ENCODE measurements at regions not wholly inside any gene's neighbourhood (a gene's known extent, or its start where the extent isn't known, plus 50 kb on each side); places are given as distances from the start of the nearest gene placed in this dataset.
"Not testable (repeated sequence)": the region's sequence is repeated elsewhere in the genome, so short reads cannot be mapped to it uniquely, and the experiment has no call there.

GRCh38 chrX:44785652-44786051, 58.2 kb upstream of the DUSP21 start:
- no peak for DNase-seq

GRCh38 chrX:44784241-44784640, 59.6 kb upstream of the DUSP21 start:
- DNase-seq = no peak

- no peak for DNase-seq
Observed at GRCh38 chrX:44778254-44778653, 65.6 kb upstream of the DUSP21 start.

- no peak for DNase-seq
Observed at GRCh38 chrX:44775726-44776125, 68.1 kb upstream of the DUSP21 start.

GRCh38 chrX:44774066-44774465, 69.8 kb upstream of the DUSP21 start:
- not testable (repeated sequence) for DNase-seq

GRCh38 chrX:44770121-44770520, 73.7 kb upstream of the DUSP21 start:
- no peak for DNase-seq

- no peak for DNase-seq
Observed at GRCh38 chrX:44767308-44767707, 76.5 kb upstream of the DUSP21 start.

GRCh38 chrX:44765556-44765955, 78.3 kb upstream of the DUSP21 start:
- no peak for DNase-seq

- DNase-seq = no peak
Observed at GRCh38 chrX:44747969-44748368, 95.9 kb upstream of the DUSP21 start.

GRCh38 chrX:44747317-44747716, 96.5 kb upstream of the DUSP21 start:
- DNase-seq = no peak

- DNase-seq = no peak
Observed at GRCh38 chrX:44744799-44745198, 99.0 kb upstream of the DUSP21 start.

GRCh38 chrX:44742480-44743155, 101.2 kb upstream of the DUSP21 start:
- no peak for DNase-seq

- DNase-seq = not testable (repeated sequence)
Observed at GRCh38 chrX:44741859-44742258, 102.0 kb upstream of the DUSP21 start.

GRCh38 chrX:44741458-44741857, 102.4 kb upstream of the DUSP21 start:
- not testable (repeated sequence) for DNase-seq

GRCh38 chrX:44735498-44735897, 108.3 kb upstream of the DUSP21 start:
- DNase-seq = no peak

- DNase-seq = no peak
Observed at GRCh38 chrX:44733931-44734330, 109.9 kb upstream of the DUSP21 start.

GRCh38 chrX:44731160-44731559, 112.7 kb upstream of the DUSP21 start:
- no peak for DNase-seq

GRCh38 chrX:44723426-44723825, 120.4 kb upstream of the DUSP21 start:
- no peak for DNase-seq

- no peak for DNase-seq
Observed at GRCh38 chrX:44708470-44708869, 135.4 kb upstream of the DUSP21 start.

GRCh38 chrX:44705817-44706551, 137.8 kb upstream of the DUSP21 start:
- DNase-seq = no peak

- peak; percentile 0 for DNase-seq
Observed at GRCh38 chrX:44698357-44698756, 145.5 kb upstream of the DUSP21 start.

- no peak for DNase-seq
Observed at GRCh38 chrX:44693255-44693654, 150.6 kb upstream of the DUSP21 start.

GRCh38 chrX:44690129-44690528, 147.5 kb upstream of the FUNDC1 start:
- no peak for DNase-seq

GRCh38 chrX:44675362-44676024, 132.8 kb upstream of the FUNDC1 start:
- peak; percentile 78 for DNase-seq

Measured in NCI-H1092 (cell line).